Right lobe of liver (tissue), 6 donors: ENCODE measurements at regions not wholly inside any gene's neighbourhood (a gene's known extent, or its start where the extent isn't known, plus 50 kb on each side); places are given as distances from the start of the nearest gene placed in this dataset.

Experiments used
- ATAC-seq, 4 donors: fragments of 200-7000 bp; cut with Tn5 transposase; one replicate each; pipeline ENCODE4 v1.9.1; 2020; ENCODE audit warnings: mild to moderate bottlenecking in 4 of 4, moderate library complexity in 4 of 4
- DNase-seq, 3 donors: peaks; one replicate each; pipeline ENCODE4 v3.0.0-alpha.2; 2020
- H3K27ac ChIP-seq, 3 donors: fragments of 200-600 bp; one replicate each; pipeline ENCODE4 v1.8.0; 2022
- H3K27me3 ChIP-seq, 2 donors: fragments of 200-600 bp; one replicate each; pipeline ENCODE4 v1.8.0; 2022
- H3K36me3 ChIP-seq, 4 donors: fragments of 200-600 bp; sonication (generic) in 1 of 4; one replicate each; pipeline versions ENCODE4 v1.5.1 to v1.8.0; 2017 to 2022; ENCODE audit warnings: control low read depth in 1 of 4
- H3K4me1 ChIP-seq, 4 donors: fragments of 200-600 bp; sonication (generic) in 1 of 4; one replicate each; pipeline versions ENCODE4 v1.5.1 to v1.8.0; 2017 to 2022; ENCODE audit warnings: control low read depth in 1 of 4
- H3K4me3 ChIP-seq, 3 donors: fragments of 200-600 bp; one replicate each; pipeline ENCODE4 v1.8.0; 2022
- H3K9me3 ChIP-seq, 4 donors: fragments of 200-600 bp; sonication (generic) in 1 of 4; one replicate each; pipeline versions ENCODE4 v1.5.1 to v1.8.0; 2017 to 2022; ENCODE audit warnings: control low read depth in 1 of 4
- CTCF ChIP-seq, 4 donors: fragments of 200-600 bp in 3 of 4; fragments of 450-650 bp in 1 of 4; IDR thresholded peaks; one replicate each; pipeline versions ENCODE4 v1.5.1 to v1.8.0; 2016 to 2022; ENCODE audit warnings: antibody characterized with exemption in 4 of 4, mild to moderate bottlenecking in 2 of 4
- POLR2A ChIP-seq: fragments of 450-650 bp; IDR thresholded peaks from one replicate; pipeline ENCODE4 v1.6.1; 2017; ENCODE audit warnings: antibody characterized with exemption, mild to moderate bottlenecking
- WGBS: methylation state at CpG from one replicate; pipeline ENCODE4 v1.1.6; 2018; ENCODE audit warnings: low coverage, low lambda C conversion rate; ENCODE audit not compliant: insufficient coverage; ENCODE audit errors: missing lambda C conversion rate; 5-methylcytosine and 5-hydroxymethylcytosine counted together
- intact Hi-C, 2 donors: fragments of 100-400 bp; cut with DNase I; formaldehyde crosslinking; loops; one replicate each; pipeline versions ENCODE4 v1.11.2 to v1.14.1; 2022
- donor health status: DM: no; HTN: yes; CAD: no.
- donor health status: DM: no; HTN: no; CAD: no.
- donor health status: DM: no; HTN: no; CAD: no.
- donor health status: DM: no; HTN: yes; CAD: no.
- donor health status: DM: no; HTN: yes; CAD: no.

GRCh38 chr6:114449659-114450058 is 106.8 kb upstream of the HS3ST5 start:
- Histone ChIP-seq H3K4me3 (no peak overlapping the region), H3K36me3 (no peaks in the 10 kb centered on the region), H3K4me1 (no peaks in the 10 kb centered on the region), H3K27ac (no peak overlapping the region), H3K27me3 (no peaks in the 10 kb centered on the region), H3K9me3 (no peaks in the 10 kb centered on the region)
- DNase-seq (no peak), ATAC-seq (no peak)
- intact Hi-C loops = no loop called here
- TF ChIP-seq CTCF (IDR thresholded peaks at IDR 0.05) (no peak), POLR2A (no peak)

- ATAC-seq (no peak), DNase-seq (no peak)
- intact Hi-C loops = no loop called here
- H3K27ac ChIP-seq = no peak overlapping the region
- H3K9me3 ChIP-seq = no peaks in the 10 kb centered on the region
- H3K27me3 ChIP-seq = no peaks in the 10 kb centered on the region
- H3K36me3 ChIP-seq = no peaks in the 10 kb centered on the region
- H3K4me3 ChIP-seq = no peak overlapping the region
- no peaks in the 10 kb centered on the region for H3K4me1 ChIP-seq
- 28% methylated on average over 2 of the region's 2 CpGs for WGBS
- TF ChIP-seq CTCF (IDR thresholded peaks at IDR 0.05) (no peak), POLR2A (no peak)
Observed at GRCh38 chr6:114446342-114446741, 103.5 kb upstream of the HS3ST5 start.

- TF ChIP-seq CTCF (IDR thresholded peaks at IDR 0.05) (no peak), POLR2A (no peak)
- WGBS = 63% methylated on average over 2 of the region's 2 CpGs
- H3K4me3 ChIP-seq = no peak overlapping the region
- H3K4me1 ChIP-seq = no peaks in the 10 kb centered on the region
- intact Hi-C loops = no loop called here
- no peaks in the 10 kb centered on the region for H3K9me3 ChIP-seq
- no peaks in the 10 kb centered on the region for H3K27me3 ChIP-seq
- no peak overlapping the region for H3K27ac ChIP-seq
- no peaks in the 10 kb centered on the region for H3K36me3 ChIP-seq
- ATAC-seq (no peak), DNase-seq (no peak)
Observed at GRCh38 chr6:114445846-114446245, 103.0 kb upstream of the HS3ST5 start.

GRCh38 chr6:114439411-114439810 is 96.6 kb upstream of the HS3ST5 start:
- H3K9me3 ChIP-seq = no peaks in the 10 kb centered on the region
- WGBS = 47% methylated on average over 1 of the region's 1 CpG

More at GRCh38 chr6:114439411-114439810, 96.6 kb upstream of the HS3ST5 start:
- H3K4me3 ChIP-seq = no peak overlapping the region
- ATAC-seq (no peak), DNase-seq (no peak)
- no peaks in the 10 kb centered on the region for H3K4me1 ChIP-seq
- no peaks in the 10 kb centered on the region for H3K36me3 ChIP-seq
- H3K27ac ChIP-seq = no peak overlapping the region
- intact Hi-C loops = no loop called here
- TF ChIP-seq POLR2A (no peak), CTCF (IDR thresholded peaks at IDR 0.05) (no peak)
- H3K27me3 ChIP-seq = no peaks in the 10 kb centered on the region
